ENCODE measurements at regions not wholly inside any gene's neighbourhood (a gene's known extent, or its start where the extent isn't known, plus 50 kb on each side); places are given as distances from the start of the nearest gene placed in this dataset.

- no peak for DNase-seq (ENCODE audit: low spot score in 2 of 2)
- Mint-ChIP-seq H3K4me1 (no peaks in the 10 kb centered on the region), H3K9me3 (no peaks in the 10 kb centered on the region), H3K27ac (no peak overlapping the region), H3K36me3 (peaks cover 6% of the 10 kb centered on the region), H3K4me3 (no peak overlapping the region)
- ATAC-seq = no peak
Observed at GRCh38 chr5:141800617-141801016, 77.6 kb downstream of the PCDH1 start.

- H3K27ac Mint-ChIP-seq = no peak overlapping the region
- H3K4me3 Mint-ChIP-seq = no peak overlapping the region
- H3K9me3 Mint-ChIP-seq = no peaks in the 10 kb centered on the region
- DNase-seq (ENCODE audit: low spot score in 2 of 2) (no peak), ATAC-seq (no peak)
- peaks cover 6% of the 10 kb centered on the region for H3K36me3 Mint-ChIP-seq
- no peaks in the 10 kb centered on the region for H3K4me1 Mint-ChIP-seq
Observed at GRCh38 chr5:141799507-141800167, 78.6 kb downstream of the PCDH1 start.

GRCh38 chr5:141797425-141797824, 80.8 kb downstream of the PCDH1 start:
- DNase-seq (ENCODE audit: low spot score in 2 of 2) = no peak
- no peaks in the 10 kb centered on the region for H3K4me1 Mint-ChIP-seq
- no peak overlapping the region for H3K4me3 Mint-ChIP-seq
- no peaks in the 10 kb centered on the region for H3K9me3 Mint-ChIP-seq
- no peak for ATAC-seq
- no peak overlapping the region for H3K27ac Mint-ChIP-seq
- no peaks in the 10 kb centered on the region for H3K36me3 Mint-ChIP-seq

- H3K36me3 Mint-ChIP-seq = no peaks in the 10 kb centered on the region
- no peak for DNase-seq (ENCODE audit: low spot score in 2 of 2)
- H3K9me3 Mint-ChIP-seq = no peaks in the 10 kb centered on the region
- ATAC-seq = no peak
- H3K4me1 Mint-ChIP-seq = no peaks in the 10 kb centered on the region
- H3K27ac Mint-ChIP-seq = no peak overlapping the region
- no peak overlapping the region for H3K4me3 Mint-ChIP-seq
Observed at GRCh38 chr5:141795421-141795820, 82.8 kb downstream of the PCDH1 start.

- Mint-ChIP-seq H3K9me3 (no peaks in the 10 kb centered on the region), H3K4me3 (no peak overlapping the region), H3K27ac (no peak overlapping the region), H3K36me3 (no peaks in the 10 kb centered on the region), H3K4me1 (no peaks in the 10 kb centered on the region)
- ATAC-seq = no peak
- DNase-seq (ENCODE audit: low spot score in 2 of 2) = no peak
Observed at GRCh38 chr5:141793881-141794280, 84.3 kb downstream of the PCDH1 start.

GRCh38 chr5:141793403-141793802, 84.8 kb downstream of the PCDH1 start:
- no peak for ATAC-seq
- Mint-ChIP-seq H3K4me3 (no peak overlapping the region), H3K27ac (no peak overlapping the region), H3K36me3 (no peaks in the 10 kb centered on the region), H3K4me1 (no peaks in the 10 kb centered on the region), H3K9me3 (no peaks in the 10 kb centered on the region)
- DNase-seq (ENCODE audit: low spot score in 2 of 2) = no peak

GRCh38 chr5:141790630-141791029, 87.6 kb downstream of the PCDH1 start:
- no peaks in the 10 kb centered on the region for H3K4me1 Mint-ChIP-seq
- no peak for ATAC-seq
- no peak overlapping the region for H3K4me3 Mint-ChIP-seq
- no peaks in the 10 kb centered on the region for H3K36me3 Mint-ChIP-seq
- H3K9me3 Mint-ChIP-seq = no peaks in the 10 kb centered on the region
- DNase-seq (ENCODE audit: low spot score in 2 of 2) = no peak
- H3K27ac Mint-ChIP-seq = no peak overlapping the region

- Mint-ChIP-seq H3K4me1 (no peaks in the 10 kb centered on the region), H3K4me3 (no peak overlapping the region), H3K27ac (no peak overlapping the region), H3K36me3 (no peaks in the 10 kb centered on the region), H3K9me3 (no peaks in the 10 kb centered on the region)
- DNase-seq (ENCODE audit: low spot score in 2 of 2) (no peak), ATAC-seq (peak; percentile 17)
Observed at GRCh38 chr5:141789330-141789729, 88.9 kb downstream of the PCDH1 start.

GRCh38 chr5:141788296-141788970, 89.8 kb downstream of the PCDH1 start:
- no peak overlapping the region for H3K4me3 Mint-ChIP-seq
- no peak overlapping the region for H3K27ac Mint-ChIP-seq
- DNase-seq (ENCODE audit: low spot score in 2 of 2) = no peak
- H3K9me3 Mint-ChIP-seq = no peaks in the 10 kb centered on the region
- H3K36me3 Mint-ChIP-seq = no peaks in the 10 kb centered on the region
- H3K4me1 Mint-ChIP-seq = no peaks in the 10 kb centered on the region
- no peak for ATAC-seq

GRCh38 chr5:141787376-141787775, 90.8 kb downstream of the PCDH1 start:
- no peak for DNase-seq (ENCODE audit: low spot score in 2 of 2)
- H3K36me3 Mint-ChIP-seq = no peaks in the 10 kb centered on the region
- H3K27ac Mint-ChIP-seq = no peak overlapping the region
- no peaks in the 10 kb centered on the region for H3K4me1 Mint-ChIP-seq
- no peak overlapping the region for H3K4me3 Mint-ChIP-seq
- H3K9me3 Mint-ChIP-seq = no peaks in the 10 kb centered on the region
- no peak for ATAC-seq

GRCh38 chr5:141786700-141787099, 91.5 kb downstream of the PCDH1 start:
- Mint-ChIP-seq H3K27ac (no peak overlapping the region), H3K4me3 (no peak overlapping the region), H3K9me3 (no peaks in the 10 kb centered on the region), H3K4me1 (peaks cover under 1% of the 10 kb centered on the region), H3K36me3 (no peaks in the 10 kb centered on the region)
- ATAC-seq (no peak), DNase-seq (ENCODE audit: low spot score in 2 of 2) (no peak)

- Mint-ChIP-seq H3K36me3 (no peaks in the 10 kb centered on the region), H3K4me1 (peaks cover 6% of the 10 kb centered on the region), H3K27ac (no peak overlapping the region), H3K4me3 (no peak overlapping the region), H3K9me3 (no peaks in the 10 kb centered on the region)
- no peak for DNase-seq (ENCODE audit: low spot score in 2 of 2)
- ATAC-seq = no peak
Observed at GRCh38 chr5:141785711-141786110, 92.5 kb downstream of the PCDH1 start.

- Mint-ChIP-seq H3K4me3 (no peak overlapping the region), H3K27ac (no peak overlapping the region), H3K36me3 (no peaks in the 10 kb centered on the region), H3K9me3 (no peaks in the 10 kb centered on the region), H3K4me1 (peaks cover 6% of the 10 kb centered on the region)
- DNase-seq (ENCODE audit: low spot score in 2 of 2) (no peak), ATAC-seq (no peak)
Observed at GRCh38 chr5:141785135-141785534, 93.1 kb downstream of the PCDH1 start.

- Mint-ChIP-seq H3K4me3 (no peak overlapping the region), H3K36me3 (no peaks in the 10 kb centered on the region), H3K27ac (peak overlapping the region; percentile 16), H3K4me1 (peaks cover 6% of the 10 kb centered on the region), H3K9me3 (no peaks in the 10 kb centered on the region)
- ATAC-seq (no peak), DNase-seq (ENCODE audit: low spot score in 2 of 2) (no peak)
Observed at GRCh38 chr5:141784529-141784928, 93.7 kb downstream of the PCDH1 start.

GRCh38 chr5:141783947-141784296, 94.3 kb downstream of the PCDH1 start:
- no peak overlapping the region for H3K4me3 Mint-ChIP-seq
- ATAC-seq (no peak), DNase-seq (ENCODE audit: low spot score in 2 of 2) (no peak)
- peak overlapping the region; percentile 16 for H3K27ac Mint-ChIP-seq
- no peaks in the 10 kb centered on the region for H3K36me3 Mint-ChIP-seq
- H3K9me3 Mint-ChIP-seq = no peaks in the 10 kb centered on the region
- H3K4me1 Mint-ChIP-seq = peaks cover 6% of the 10 kb centered on the region
